GM12878 (cell line): ENCODE measurements at regions not wholly inside any gene's neighbourhood (a gene's known extent, or its start where the extent isn't known, plus 50 kb on each side); places are given as distances from the start of the nearest gene placed in this dataset.

Source experiments
- ATAC-seq: fragments of 200-7000 bp; cut with Tn5 transposase; 3 replicates; pipeline ENCODE4 v1.9.1; 2020; ENCODE audit warnings: mild to moderate bottlenecking, moderate library complexity
- BruUV-seq: library from RNA; stranded (reverse); fragments of 400-500 nt; replicated peaks from 2 replicates; lab custom pipeline; 2021; lab: Mats Ljungman, UMichigan
- CTCF ChIA-PET: fragments of 300-600 bp; sonication (Branson Sonifier 250); formaldehyde crosslinking; extraction: SDS; loops from one replicate; lab custom pipeline; 2021; ENCODE audit warnings: inconsistent platforms; lab: Yijun Ruan, JAX
- POLR2A ChIA-PET: fragments of 350-600 bp; formaldehyde crosslinking; extraction: SDS; loops from one replicate; lab custom pipeline; 2021; ENCODE audit warnings: inconsistent platforms; lab: Charles Lee
- RAD21 ChIA-PET: fragments of 300-600 bp; sonication (Branson Sonifier 250); formaldehyde crosslinking; loops from one replicate; lab custom pipeline; 2023; ENCODE audit warnings: antibody characterized with exemption; ENCODE audit not compliant: unreplicated experiment; lab: Charles Lee
- SMC1A ChIA-PET: fragments of 300-600 bp; sonication (Branson Sonifier 250); formaldehyde crosslinking; loops from one replicate; lab custom pipeline; 2023; ENCODE audit not compliant: unreplicated experiment, uncharacterized antibody; lab: Charles Lee
- DNase-seq: peaks from one replicate; pipeline ENCODE4 v3.0.0-alpha.2; 2011; ENCODE audit warnings: low read depth, low spot score
- FAIRE-seq: peaks from 3 replicates; lab custom pipeline; 2011; peaks lifted over from hg19 to GRCh38; lab: Jason Lieb, UNC
- H2AFZ ChIP-seq: 2 replicates; pipeline ENCODE4 v1.6.0; 2011; ENCODE audit warnings: low read depth, low read length, control low read depth; ENCODE audit not compliant: control insufficient read depth
- H3K27ac ChIP-seq: 2 replicates; pipeline ENCODE4 v1.5.1; 2011; ENCODE audit warnings: control low read depth; ENCODE audit not compliant: control insufficient read depth, insufficient read depth
- H3K27me3 ChIP-seq, 2 experiments: replicated peaks in 1 of 2; 2 replicates each; pipeline versions ENCODE4 v1.6.0 to v1.6.1; 2011; ENCODE audit warnings: low read length in 1 of 2; ENCODE audit not compliant: control insufficient read depth in 2 of 2, insufficient read depth in 2 of 2
- H3K36me3 ChIP-seq, 2 experiments: 2 replicates each; pipeline ENCODE4 v1.5.1; 2011; ENCODE audit warnings: low read length in 1 of 2; ENCODE audit not compliant: control insufficient read depth in 2 of 2, insufficient read depth in 2 of 2
- H3K4me1 ChIP-seq: 2 replicates; pipeline ENCODE4 v1.6.1; 2011; ENCODE audit warnings: mild to moderate bottlenecking, low read length, moderate library complexity, mixed read lengths; ENCODE audit not compliant: control insufficient read depth, insufficient read depth
- H3K4me2 ChIP-seq: 2 replicates; pipeline ENCODE4 v1.6.0; 2011; ENCODE audit warnings: control low read depth; ENCODE audit not compliant: control insufficient read depth, insufficient read depth
- H3K4me3 ChIP-seq: fragments of 200-600 bp; sonication (generic); 2 replicates; pipeline ENCODE4 v1.5.1; 2016
- H3K79me2 ChIP-seq: 2 replicates; pipeline ENCODE4 v1.6.0; 2011; ENCODE audit warnings: low read length; ENCODE audit not compliant: control insufficient read depth, insufficient read depth
- H3K9ac ChIP-seq: 2 replicates; pipeline ENCODE4 v1.8.0; 2011; ENCODE audit warnings: low read length, control low read depth, mixed read lengths; ENCODE audit not compliant: control insufficient read depth, insufficient read depth
- H3K9me3 ChIP-seq: replicated peaks from 3 replicates; pipeline ENCODE4 v1.5.1; 2011; ENCODE audit warnings: mild to moderate bottlenecking, low read length; ENCODE audit not compliant: control insufficient read depth, insufficient read depth
- H4K20me1 ChIP-seq: 2 replicates; pipeline ENCODE4 v1.6.0; 2011; ENCODE audit not compliant: control insufficient read depth, insufficient read depth
- BACH1 ChIP-seq: fragments of 450-650 bp; IDR thresholded peaks from 2 replicates; pipeline ENCODE4 v1.6.1; 2017; ENCODE audit warnings: mild to moderate bottlenecking, borderline replicate concordance
- CBX3 ChIP-seq: fragments of 200-600 bp; sonication (generic); IDR thresholded peaks from 2 replicates; pipeline ENCODE4 v1.6.1; 2016; ENCODE audit warnings: low read depth, borderline replicate concordance
- CREM ChIP-seq: IDR thresholded peaks from 2 replicates; pipeline ENCODE4 v1.6.1; 2014; ENCODE audit warnings: antibody characterized with exemption, low read depth
- ESRRA ChIP-seq: IDR thresholded peaks from 2 replicates; pipeline ENCODE4 v1.6.1; 2012; ENCODE audit warnings: mild to moderate bottlenecking, low read length, improper control_type of control experiment
- HCFC1 ChIP-seq: fragments of 150-350 bp; IDR thresholded peaks from 2 replicates; pipeline ENCODE4 v1.6.1; 2014; ENCODE audit warnings: low read length
- KDM1A ChIP-seq: fragments of 200-600 bp; sonication (generic); IDR thresholded peaks from 2 replicates; pipeline ENCODE4 v1.6.1; 2016; ENCODE audit warnings: borderline replicate concordance
- KLF5 ChIP-seq: fragments of 450-650 bp; IDR thresholded peaks from 2 replicates; pipeline ENCODE4 v1.6.1; 2014; ENCODE audit warnings: mild to moderate bottlenecking; ENCODE audit not compliant: partially characterized antibody
- POLR2AphosphoS5 ChIP-seq: IDR thresholded peaks from 2 replicates; pipeline ENCODE4 v1.6.1; 2011; ENCODE audit warnings: mild to moderate bottlenecking, low read length, inconsistent platforms
- RAD51 ChIP-seq: fragments of 450-650 bp; IDR thresholded peaks from 2 replicates; pipeline ENCODE4 v1.6.1; 2016; ENCODE audit warnings: moderate library complexity, mild to moderate bottlenecking, inconsistent platforms
- RB1 ChIP-seq: fragments of 450-650 bp; formaldehyde crosslinking; IDR thresholded peaks from 2 replicates; pipeline ENCODE4 v1.6.1; 2017; ENCODE audit warnings: mild to moderate bottlenecking, borderline replicate concordance
- RUNX3 ChIP-seq: IDR thresholded peaks from 2 replicates; pipeline ENCODE4 v1.6.1; 2012; ENCODE audit warnings: low read length, inconsistent platforms
- SMAD1 ChIP-seq: fragments of 450-650 bp; IDR thresholded peaks from 2 replicates; pipeline ENCODE4 v1.6.1; 2018; ENCODE audit warnings: mild to moderate bottlenecking, low read depth; ENCODE audit not compliant: partially characterized antibody
- ZBTB40 ChIP-seq: fragments of 450-650 bp; IDR thresholded peaks from 2 replicates; pipeline ENCODE4 v1.6.1; 2016; ENCODE audit warnings: mild to moderate bottlenecking, moderate library complexity, borderline replicate concordance
- WGBS: methylation state at CpG from one replicate; pipeline ENCODE4 v1.1.6; 2016; ENCODE audit warnings: low lambda C conversion rate; ENCODE audit not compliant: insufficient replicate concordance, insufficient coverage; ENCODE audit errors: missing lambda C conversion rate; 5-methylcytosine and 5-hydroxymethylcytosine counted together
- in situ Hi-C: fragments of 300-500 bp; cut with MboI; formaldehyde crosslinking; loops from 9 replicates; pipeline ENCODE4 v1.14.3; 2018; ENCODE audit warnings: mixed read lengths
- intact Hi-C: fragments of 100-400 bp; cut with micrococcal nuclease; formaldehyde crosslinking; loops from one replicate; pipeline ENCODE4 v1.14.2; 2022; ENCODE audit not compliant: unreplicated experiment

GRCh38 chr5:44708602-44709001, 100.1 kb upstream of the MRPS30 start:
- Histone ChIP-seq H3K36me3 (no peaks in the 10 kb centered on the region), H3K4me1 (no peaks in the 10 kb centered on the region), H3K27ac (no peak overlapping the region), H3K79me2 (no peaks in the 10 kb centered on the region), H3K9me3 (no peaks in the 10 kb centered on the region), H3K4me2 (no peak overlapping the region), H4K20me1 (no peaks in the 10 kb centered on the region), H3K27me3 (no peaks in the 10 kb centered on the region), H3K4me3 (no peak overlapping the region), H3K9ac (no peak overlapping the region), H2AFZ (no peak overlapping the region)
- BruUV-seq, result no TSS peak
- ChIA-PET RAD21 (no interaction called here), CTCF (no interaction called here), SMC1A (no interaction called here), POLR2A (no interaction called here)
- TF ChIP-seq RAD51, result no peak
- no peak for TF ChIP-seq CBX3
- TF ChIP-seq KDM1A, result no peak
- TF ChIP-seq CREM, result no peak
- TF ChIP-seq ZBTB40, result no peak
- TF ChIP-seq ESRRA, result no peak
- TF ChIP-seq KLF5, result no peak
- no peak for TF ChIP-seq RB1
- TF ChIP-seq POLR2AphosphoS5, result no peak
- TF ChIP-seq BACH1, result no peak
- no peak for TF ChIP-seq HCFC1
- no peak for TF ChIP-seq SMAD1
- no peak for TF ChIP-seq RUNX3
- no peak for DNase-seq
- intact Hi-C loops (no loop called here), in situ Hi-C loops (no loop called here)
- 65% methylated on average over 5 of the region's 5 CpGs for WGBS
- ATAC-seq, result no peak
- FAIRE-seq, result no peak
